ENCODE measurements at regions not wholly inside any gene's neighbourhood (a gene's known extent, or its start where the extent isn't known, plus 50 kb on each side); places are given as distances from the start of the nearest gene placed in this dataset.

DNA sequence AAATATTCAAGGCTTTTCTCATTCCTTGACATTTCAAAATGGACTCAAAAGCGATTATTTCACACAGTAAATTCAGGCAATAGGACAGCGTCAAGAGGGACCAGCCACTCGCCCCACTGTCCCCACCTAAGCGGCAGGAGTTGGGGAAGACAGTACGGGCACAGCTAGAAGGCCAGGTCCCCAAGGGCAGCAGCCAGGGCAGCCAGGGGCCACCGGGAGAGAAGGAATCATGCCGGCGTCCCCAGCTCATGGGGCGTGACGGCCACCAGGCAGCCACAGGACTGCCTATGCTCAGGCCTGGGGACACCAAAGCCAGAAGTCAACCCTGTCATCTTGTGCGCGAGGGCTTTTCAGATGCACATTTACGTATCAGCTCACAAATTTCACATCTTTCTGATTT, 225.7 kb upstream of the PPP2R2D start:
- TF ChIP-seq SREBF2 (IDR thresholded peaks at IDR 0.05; ENCODE audit: low read length) (no peak), HCFC1 (IDR thresholded peaks at IDR 0.05; ENCODE audit: low read length) (no peak), STAT3 (IDR thresholded peaks at IDR 0.05; ENCODE audit: low read depth, low read length) (no peak), ASH2L (IDR thresholded peaks at IDR 0.05; ENCODE audit: borderline replicate concordance, low read depth) (no peak), RCOR1 (conservative IDR thresholded peaks at IDR 0.05; ENCODE audit: low read depth, low read length) (no peak), EGR1 (IDR thresholded peaks at IDR 0.05; ENCODE audit: borderline replicate concordance in 1 of 2, low read depth in 2 of 2, low read length in 2 of 2) (no peak)
- TF ChIP-seq, protein P1, sequence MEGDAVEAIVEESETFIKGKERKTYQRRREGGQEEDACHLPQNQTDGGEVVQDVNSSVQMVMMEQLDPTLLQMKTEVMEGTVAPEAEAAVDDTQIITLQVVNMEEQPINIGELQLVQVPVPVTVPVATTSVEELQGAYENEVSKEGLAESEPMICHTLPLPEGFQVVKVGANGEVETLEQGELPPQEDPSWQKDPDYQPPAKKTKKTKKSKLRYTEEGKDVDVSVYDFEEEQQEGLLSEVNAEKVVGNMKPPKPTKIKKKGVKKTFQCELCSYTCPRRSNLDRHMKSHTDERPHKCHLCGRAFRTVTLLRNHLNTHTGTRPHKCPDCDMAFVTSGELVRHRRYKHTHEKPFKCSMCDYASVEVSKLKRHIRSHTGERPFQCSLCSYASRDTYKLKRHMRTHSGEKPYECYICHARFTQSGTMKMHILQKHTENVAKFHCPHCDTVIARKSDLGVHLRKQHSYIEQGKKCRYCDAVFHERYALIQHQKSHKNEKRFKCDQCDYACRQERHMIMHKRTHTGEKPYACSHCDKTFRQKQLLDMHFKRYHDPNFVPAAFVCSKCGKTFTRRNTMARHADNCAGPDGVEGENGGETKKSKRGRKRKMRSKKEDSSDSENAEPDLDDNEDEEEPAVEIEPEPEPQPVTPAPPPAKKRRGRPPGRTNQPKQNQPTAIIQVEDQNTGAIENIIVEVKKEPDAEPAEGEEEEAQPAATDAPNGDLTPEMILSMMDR (IDR thresholded peaks at IDR 0.05 in 2 of 3, conservative IDR thresholded peaks at IDR 0.05 in 1 of 3; ENCODE audit: control insufficient read depth in 2 of 3, extremely low read depth in 1 of 3, insufficient read depth in 1 of 3, low read depth in 3 of 3, low read length in 3 of 3): no peak
- TF ChIP-seq, protein P2, sequence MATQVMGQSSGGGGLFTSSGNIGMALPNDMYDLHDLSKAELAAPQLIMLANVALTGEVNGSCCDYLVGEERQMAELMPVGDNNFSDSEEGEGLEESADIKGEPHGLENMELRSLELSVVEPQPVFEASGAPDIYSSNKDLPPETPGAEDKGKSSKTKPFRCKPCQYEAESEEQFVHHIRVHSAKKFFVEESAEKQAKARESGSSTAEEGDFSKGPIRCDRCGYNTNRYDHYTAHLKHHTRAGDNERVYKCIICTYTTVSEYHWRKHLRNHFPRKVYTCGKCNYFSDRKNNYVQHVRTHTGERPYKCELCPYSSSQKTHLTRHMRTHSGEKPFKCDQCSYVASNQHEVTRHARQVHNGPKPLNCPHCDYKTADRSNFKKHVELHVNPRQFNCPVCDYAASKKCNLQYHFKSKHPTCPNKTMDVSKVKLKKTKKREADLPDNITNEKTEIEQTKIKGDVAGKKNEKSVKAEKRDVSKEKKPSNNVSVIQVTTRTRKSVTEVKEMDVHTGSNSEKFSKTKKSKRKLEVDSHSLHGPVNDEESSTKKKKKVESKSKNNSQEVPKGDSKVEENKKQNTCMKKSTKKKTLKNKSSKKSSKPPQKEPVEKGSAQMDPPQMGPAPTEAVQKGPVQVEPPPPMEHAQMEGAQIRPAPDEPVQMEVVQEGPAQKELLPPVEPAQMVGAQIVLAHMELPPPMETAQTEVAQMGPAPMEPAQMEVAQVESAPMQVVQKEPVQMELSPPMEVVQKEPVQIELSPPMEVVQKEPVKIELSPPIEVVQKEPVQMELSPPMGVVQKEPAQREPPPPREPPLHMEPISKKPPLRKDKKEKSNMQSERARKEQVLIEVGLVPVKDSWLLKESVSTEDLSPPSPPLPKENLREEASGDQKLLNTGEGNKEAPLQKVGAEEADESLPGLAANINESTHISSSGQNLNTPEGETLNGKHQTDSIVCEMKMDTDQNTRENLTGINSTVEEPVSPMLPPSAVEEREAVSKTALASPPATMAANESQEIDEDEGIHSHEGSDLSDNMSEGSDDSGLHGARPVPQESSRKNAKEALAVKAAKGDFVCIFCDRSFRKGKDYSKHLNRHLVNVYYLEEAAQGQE (IDR thresholded peaks at IDR 0.05; ENCODE audit: low read depth, low read length): no peak
